BJ (cell line): ENCODE measurements at regions not wholly inside any gene's neighbourhood (a gene's known extent, or its start where the extent isn't known, plus 50 kb on each side); places are given as distances from the start of the nearest gene placed in this dataset.

ENCODE experiments used
- CTCF ChIA-PET: fragments of 350-600 bp; formaldehyde crosslinking; extraction: SDS; loops from one replicate; lab custom pipeline; 2021; ENCODE audit warnings: antibody characterized with exemption, inconsistent platforms; lab: Yijun Ruan, JAX
- POLR2A ChIA-PET: fragments of 300-600 bp; sonication (Branson Sonifier 250); formaldehyde crosslinking; extraction: SDS; loops from one replicate; lab custom pipeline; 2021; ENCODE audit warnings: antibody characterized with exemption; lab: Charles Lee
- DNase-seq: peaks from one replicate; pipeline ENCODE4 v3.0.0-alpha.2; 2011; ENCODE audit warnings: low read depth
- H3K27me3 ChIP-seq: 2 replicates; pipeline ENCODE4 v1.6.0; 2011; ENCODE audit warnings: low read length; ENCODE audit not compliant: control insufficient read depth, insufficient read depth
- H3K36me3 ChIP-seq: 2 replicates; pipeline ENCODE4 v1.5.1; 2011; ENCODE audit warnings: low read length; ENCODE audit not compliant: control insufficient read depth, insufficient read depth
- H3K4me3 ChIP-seq: 2 replicates; pipeline ENCODE4 v1.5.1; 2011; ENCODE audit warnings: low read depth, mild to moderate bottlenecking, control low read depth, low read length
- CTCF ChIP-seq: IDR thresholded peaks from 2 replicates; pipeline ENCODE4 v1.5.1; 2011; ENCODE audit warnings: low read depth, mild to moderate bottlenecking, control low read depth, inconsistent platforms, low read length, moderate library complexity; ENCODE audit not compliant: insufficient read depth

DNA sequence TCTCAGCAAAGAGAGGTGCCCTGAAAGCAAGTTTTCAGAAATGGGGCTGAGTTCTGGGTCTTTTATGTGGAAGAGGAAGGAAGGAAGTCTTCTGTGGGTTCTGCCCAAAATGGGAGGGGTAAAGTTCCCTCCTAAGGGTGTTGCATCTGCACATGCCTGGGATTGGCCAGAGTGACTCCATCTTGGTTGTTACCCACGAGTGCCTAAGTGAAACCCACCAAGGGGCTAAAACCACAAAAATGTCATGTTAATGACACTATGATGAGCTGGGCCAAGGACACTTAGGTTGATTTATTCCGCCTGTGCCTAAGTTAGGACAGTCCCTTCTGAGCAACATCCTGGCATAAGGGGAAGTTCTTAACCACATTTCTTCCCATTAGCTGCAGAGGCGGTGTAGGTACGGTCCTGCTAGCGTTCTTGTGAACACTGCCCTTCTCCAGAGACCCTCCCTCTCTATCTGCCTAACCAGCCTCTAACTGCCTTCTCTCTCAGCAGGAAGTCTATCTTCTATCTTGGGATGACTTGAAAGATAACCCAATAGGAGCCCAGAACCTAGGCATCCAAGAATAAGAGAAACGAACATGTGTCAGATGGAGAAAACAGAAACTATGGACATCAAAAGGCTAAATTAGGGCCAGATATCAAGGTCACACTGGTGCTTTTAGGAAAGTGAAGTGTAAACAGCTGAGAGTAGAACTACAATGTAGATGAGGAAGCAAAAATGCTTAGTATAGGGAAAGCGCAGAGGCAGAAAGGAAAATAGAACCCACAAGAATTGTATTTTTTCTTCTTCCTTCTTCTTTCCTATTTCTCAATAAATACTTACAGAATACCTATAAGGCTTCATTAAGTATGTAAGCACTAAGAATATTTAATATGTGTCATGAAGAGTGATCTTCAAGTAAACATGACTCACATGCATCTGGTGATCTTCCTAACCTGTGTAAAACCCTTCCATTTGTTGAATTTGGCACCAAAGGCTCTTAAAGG lies 104.2 kb upstream of the AMN1 start:
- CTCF ChIA-PET: no interaction called here
- POLR2A ChIA-PET: no interaction called here
- H3K4me3 ChIP-seq: no peak overlapping the region
- TF ChIP-seq CTCF: no peak
- H3K27me3 ChIP-seq: no peaks in the 10 kb centered on the region
- DNase-seq: no peak
- no peaks in the 10 kb centered on the region for H3K36me3 ChIP-seq

DNA sequence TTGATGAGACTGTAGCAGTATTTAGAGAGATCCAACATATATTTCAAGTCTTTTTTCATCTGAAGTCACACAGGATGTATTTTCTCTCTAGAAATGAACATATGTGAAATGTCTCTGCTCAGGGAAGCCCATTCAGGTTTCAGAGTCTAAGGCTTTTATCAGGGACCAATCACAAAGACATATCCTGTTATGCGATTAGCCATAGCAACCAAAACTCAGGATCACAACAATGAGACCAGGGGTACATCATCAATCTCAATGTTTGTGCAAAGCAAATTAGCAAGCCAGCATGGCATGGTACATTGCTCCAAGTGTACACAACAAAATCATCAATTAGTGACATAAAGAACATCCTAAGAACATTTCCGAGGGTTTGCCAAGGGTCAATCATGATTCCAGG lies 99.2 kb upstream of the AMN1 start:
- DNase-seq: no peak
- no peaks in the 10 kb centered on the region for H3K27me3 ChIP-seq
- H3K36me3 ChIP-seq: no peaks in the 10 kb centered on the region
- TF ChIP-seq CTCF: no peak
- H3K4me3 ChIP-seq: no peak overlapping the region
- ChIA-PET CTCF (interaction anchor here (1.1 kb wide), 1 partner anchor 11 kb away, joined by 3 read pairs; no protein-coding TSS in a partner anchor), POLR2A (no interaction called here)

DNA sequence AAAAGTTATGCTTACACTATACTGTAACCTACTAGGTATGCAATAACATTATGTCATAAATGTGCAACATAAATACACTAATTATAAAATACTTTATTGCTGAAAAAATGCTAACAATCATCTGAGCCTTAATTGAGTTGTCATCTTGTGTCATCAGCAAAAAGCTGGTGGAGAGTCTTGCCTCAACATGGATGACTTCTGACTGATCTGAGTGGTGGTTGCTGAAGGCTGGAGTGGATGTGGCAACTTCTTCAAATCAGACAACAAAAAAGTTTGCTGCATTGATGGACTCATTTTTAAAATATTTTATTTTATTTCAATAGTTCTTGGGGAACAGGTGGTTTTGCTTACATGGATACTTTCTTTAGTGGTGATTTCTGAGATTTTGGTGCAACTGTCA lies 93.9 kb upstream of the AMN1 start:
- ChIA-PET CTCF (no interaction called here), POLR2A (no interaction called here)
- no peaks in the 10 kb centered on the region for H3K27me3 ChIP-seq
- DNase-seq: no peak
- no peak for TF ChIP-seq CTCF
- no peaks in the 10 kb centered on the region for H3K36me3 ChIP-seq
- H3K4me3 ChIP-seq: no peak overlapping the region

DNA sequence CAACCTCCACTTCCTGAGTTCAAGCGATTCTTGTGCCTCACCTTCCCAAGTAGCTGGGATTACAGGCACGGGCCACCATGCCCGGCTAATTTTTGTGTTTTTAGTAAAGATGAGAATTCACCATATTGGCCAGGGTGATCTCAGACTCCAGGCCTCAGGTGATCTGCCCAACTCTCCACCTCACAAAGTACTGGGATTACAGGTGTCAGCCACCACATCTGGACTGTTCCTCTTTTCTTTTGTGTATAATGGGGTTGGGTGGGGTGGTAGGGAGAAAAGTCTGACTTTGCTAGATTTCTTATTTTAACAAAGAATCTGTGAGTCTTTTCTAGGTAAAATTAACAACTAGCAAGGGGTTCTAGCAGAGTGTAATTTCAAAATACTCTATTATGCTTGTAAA lies 92.7 kb upstream of the AMN1 start:
- ChIA-PET CTCF (no interaction called here), POLR2A (no interaction called here)
- no peaks in the 10 kb centered on the region for H3K36me3 ChIP-seq
- TF ChIP-seq CTCF: no peak
- H3K27me3 ChIP-seq: no peaks in the 10 kb centered on the region
- DNase-seq: no peak
- H3K4me3 ChIP-seq: no peak overlapping the region

- TF ChIP-seq CTCF: no peak
- Histone ChIP-seq H3K27me3 (no peaks in the 10 kb centered on the region), H3K4me3 (no peak overlapping the region), H3K36me3 (no peaks in the 10 kb centered on the region)
- no peak for DNase-seq
- ChIA-PET CTCF (no interaction called here), POLR2A (no interaction called here)
Measured at GRCh38 chr12:31820832-31821231, 92.0 kb upstream of the AMN1 start.
